ENCODE measurements at regions not wholly inside any gene's neighbourhood (a gene's known extent, or its start where the extent isn't known, plus 50 kb on each side); places are given as distances from the start of the nearest gene placed in this dataset.

DNA sequence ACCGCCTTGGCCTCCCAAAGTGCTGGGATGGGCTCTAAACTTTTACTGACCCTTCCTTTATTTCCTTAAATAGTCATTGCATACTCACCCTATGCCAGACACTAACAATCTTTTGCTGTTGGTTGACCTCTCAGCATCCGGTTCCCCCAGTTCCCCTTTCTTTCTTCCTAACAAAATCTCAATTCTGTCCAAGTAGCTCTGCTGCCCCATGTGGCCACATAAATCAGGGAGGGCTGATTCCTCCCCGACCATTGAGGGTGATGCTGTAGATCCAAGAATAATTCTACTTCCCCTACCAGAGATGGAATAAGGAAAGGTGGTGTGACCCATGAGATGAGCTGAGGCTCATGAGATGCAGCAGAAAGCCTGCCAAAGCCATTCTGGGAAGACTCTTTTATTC, 315.3 kb upstream of the MSX2 start:
- H3K9me3 ChIP-seq (ENCODE audit: low read depth): no peaks in the 10 kb centered on the region
- no peak overlapping the region for H2AFZ ChIP-seq
- 84% methylated on average over 3 of the region's 3 CpGs for WGBS (ENCODE audit: low lambda C conversion rate, missing lambda C conversion rate)
- H3K4me2 ChIP-seq: no peak overlapping the region
- TF ChIP-seq EZH2 (IDR thresholded peaks at IDR 0.05; ENCODE audit: borderline replicate concordance): no peak
- TF ChIP-seq EZH2phosphoT487 (IDR thresholded peaks at IDR 0.05; ENCODE audit: low read depth, severe bottlenecking, unreplicated experiment): no peak
- TF ChIP-seq, protein P1, sequence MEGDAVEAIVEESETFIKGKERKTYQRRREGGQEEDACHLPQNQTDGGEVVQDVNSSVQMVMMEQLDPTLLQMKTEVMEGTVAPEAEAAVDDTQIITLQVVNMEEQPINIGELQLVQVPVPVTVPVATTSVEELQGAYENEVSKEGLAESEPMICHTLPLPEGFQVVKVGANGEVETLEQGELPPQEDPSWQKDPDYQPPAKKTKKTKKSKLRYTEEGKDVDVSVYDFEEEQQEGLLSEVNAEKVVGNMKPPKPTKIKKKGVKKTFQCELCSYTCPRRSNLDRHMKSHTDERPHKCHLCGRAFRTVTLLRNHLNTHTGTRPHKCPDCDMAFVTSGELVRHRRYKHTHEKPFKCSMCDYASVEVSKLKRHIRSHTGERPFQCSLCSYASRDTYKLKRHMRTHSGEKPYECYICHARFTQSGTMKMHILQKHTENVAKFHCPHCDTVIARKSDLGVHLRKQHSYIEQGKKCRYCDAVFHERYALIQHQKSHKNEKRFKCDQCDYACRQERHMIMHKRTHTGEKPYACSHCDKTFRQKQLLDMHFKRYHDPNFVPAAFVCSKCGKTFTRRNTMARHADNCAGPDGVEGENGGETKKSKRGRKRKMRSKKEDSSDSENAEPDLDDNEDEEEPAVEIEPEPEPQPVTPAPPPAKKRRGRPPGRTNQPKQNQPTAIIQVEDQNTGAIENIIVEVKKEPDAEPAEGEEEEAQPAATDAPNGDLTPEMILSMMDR (IDR thresholded peaks at IDR 0.05; ENCODE audit: poor library complexity): no peak
- H3K27ac ChIP-seq: no peak overlapping the region
- H3K79me2 ChIP-seq: no peaks in the 10 kb centered on the region
- H4K20me1 ChIP-seq (ENCODE audit: insufficient read depth, poor library complexity, severe bottlenecking): no peaks in the 10 kb centered on the region
- no peak overlapping the region for H3K4me3 ChIP-seq
- no peaks in the 10 kb centered on the region for H3K4me1 ChIP-seq (ENCODE audit: insufficient read depth)
- H3K9me2 ChIP-seq (replicated peaks; ENCODE audit: insufficient read depth): no peaks in the 10 kb centered on the region
- no peak for DNase-seq (ENCODE audit: low spot score)
- no peaks in the 10 kb centered on the region for H3K27me3 ChIP-seq
- H3K36me3 ChIP-seq (replicated peaks; ENCODE audit: insufficient read depth, low read depth): no peaks in the 10 kb centered on the region

DNA sequence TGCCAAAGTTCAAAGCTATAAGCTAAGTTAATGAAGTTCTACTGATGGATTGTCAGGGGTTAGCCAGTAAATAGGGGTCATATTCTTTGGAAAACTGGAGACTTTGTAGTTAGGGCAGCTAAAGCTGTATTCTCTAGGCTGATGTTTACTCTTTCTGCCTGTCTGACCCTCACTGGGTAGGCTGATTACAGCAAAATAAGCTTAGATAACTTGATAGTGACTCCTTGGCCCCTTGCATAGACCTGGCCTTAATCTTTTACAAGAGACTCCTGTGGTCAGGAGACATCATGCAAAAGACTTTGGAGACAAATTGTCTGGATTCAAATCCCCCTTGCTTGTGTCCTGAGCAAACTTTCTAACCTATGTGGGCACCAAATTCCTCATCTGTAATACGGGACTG, 314.4 kb upstream of the MSX2 start:
- H3K36me3 ChIP-seq (replicated peaks; ENCODE audit: insufficient read depth, low read depth): no peaks in the 10 kb centered on the region
- no peak for DNase-seq (ENCODE audit: low spot score)
- no peaks in the 10 kb centered on the region for H3K9me2 ChIP-seq (replicated peaks; ENCODE audit: insufficient read depth)
- 80% methylated on average over 1 of the region's 1 CpG for WGBS (ENCODE audit: low lambda C conversion rate, missing lambda C conversion rate)
- H3K4me2 ChIP-seq: no peak overlapping the region
- no peaks in the 10 kb centered on the region for H3K79me2 ChIP-seq
- H3K9me3 ChIP-seq (ENCODE audit: low read depth): no peaks in the 10 kb centered on the region
- H3K27ac ChIP-seq: no peak overlapping the region
- no peak overlapping the region for H2AFZ ChIP-seq
- no peaks in the 10 kb centered on the region for H3K4me1 ChIP-seq (ENCODE audit: insufficient read depth)
- TF ChIP-seq EZH2phosphoT487 (IDR thresholded peaks at IDR 0.05; ENCODE audit: low read depth, severe bottlenecking, unreplicated experiment) (no peak), EZH2 (IDR thresholded peaks at IDR 0.05; ENCODE audit: borderline replicate concordance) (no peak)
- TF ChIP-seq, protein P1 (IDR thresholded peaks at IDR 0.05; ENCODE audit: poor library complexity): no peak
- no peak overlapping the region for H3K4me3 ChIP-seq
- H4K20me1 ChIP-seq (ENCODE audit: insufficient read depth, poor library complexity, severe bottlenecking): no peaks in the 10 kb centered on the region
- H3K27me3 ChIP-seq: no peaks in the 10 kb centered on the region

DNA sequence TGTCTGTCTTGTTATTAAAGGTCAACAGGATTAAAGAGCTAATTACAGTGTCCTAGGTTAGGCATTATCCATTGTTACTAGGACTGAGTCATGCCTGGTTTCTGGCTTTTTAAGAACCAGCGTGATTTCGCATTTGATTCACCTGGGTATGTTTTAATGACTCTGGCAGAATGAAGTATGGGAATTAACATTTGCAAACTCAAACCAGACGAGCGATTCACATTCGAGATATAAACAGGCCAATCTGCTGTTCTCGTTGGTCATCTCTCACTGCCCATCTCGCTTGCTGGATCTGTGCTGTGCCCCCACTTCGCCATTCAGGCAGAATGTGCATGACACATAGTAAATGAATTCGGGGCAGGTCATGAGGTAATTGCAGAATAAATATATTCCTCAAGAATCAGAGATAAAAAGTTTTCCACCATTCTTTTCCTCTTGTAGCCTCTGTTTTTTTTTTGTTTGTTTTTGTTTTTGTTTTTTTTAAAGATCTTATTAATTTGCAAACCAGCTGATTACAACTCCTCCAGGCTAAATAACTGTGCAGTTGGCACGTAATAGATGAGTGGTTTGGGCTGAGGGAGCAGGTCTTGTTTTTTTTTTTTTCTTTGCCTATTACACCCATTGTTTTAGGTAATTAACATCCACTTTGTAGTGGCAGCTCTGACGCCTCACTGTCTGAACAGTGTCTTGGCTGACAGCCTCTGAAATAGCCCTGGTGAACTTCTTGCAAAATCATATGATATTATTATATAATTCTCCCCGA, 313.5 kb upstream of the MSX2 start:
- Histone ChIP-seq H3K4me3 (no peak overlapping the region), H3K36me3 (replicated peaks; ENCODE audit: insufficient read depth, low read depth) (no peaks in the 10 kb centered on the region), H3K27me3 (no peaks in the 10 kb centered on the region), H3K4me2 (no peak overlapping the region), H3K79me2 (no peaks in the 10 kb centered on the region), H3K4me1 (ENCODE audit: insufficient read depth) (no peaks in the 10 kb centered on the region), H4K20me1 (ENCODE audit: insufficient read depth, poor library complexity, severe bottlenecking) (no peaks in the 10 kb centered on the region), H3K9me3 (ENCODE audit: low read depth) (no peaks in the 10 kb centered on the region), H2AFZ (no peak overlapping the region), H3K9me2 (replicated peaks; ENCODE audit: insufficient read depth) (no peaks in the 10 kb centered on the region), H3K27ac (no peak overlapping the region)
- TF ChIP-seq, protein P1 (IDR thresholded peaks at IDR 0.05; ENCODE audit: poor library complexity): no peak
- TF ChIP-seq EZH2phosphoT487 (IDR thresholded peaks at IDR 0.05; ENCODE audit: low read depth, severe bottlenecking, unreplicated experiment) (no peak), EZH2 (IDR thresholded peaks at IDR 0.05; ENCODE audit: borderline replicate concordance) (no peak)
- 65% methylated on average over 12 of the region's 12 CpGs for WGBS (ENCODE audit: low lambda C conversion rate, missing lambda C conversion rate)
- no peak for DNase-seq (ENCODE audit: low spot score)
